VCaP (cell line): ENCODE measurements at regions not wholly inside any gene's neighbourhood (a gene's known extent, or its start where the extent isn't known, plus 50 kb on each side); places are given as distances from the start of the nearest gene placed in this dataset.

Experiments
- H3K27ac ChIP-seq: fragments of 450-650 bp; 2 replicates; pipeline ENCODE4 v1.5.1; 2017
- TF ChIP-seq, protein P1 (sequence below): fragments of 450-650 bp; conservative IDR thresholded peaks from 2 replicates; pipeline ENCODE4 v1.5.1; 2017; ENCODE audit warnings: mild to moderate bottlenecking, moderate library complexity

DNA sequence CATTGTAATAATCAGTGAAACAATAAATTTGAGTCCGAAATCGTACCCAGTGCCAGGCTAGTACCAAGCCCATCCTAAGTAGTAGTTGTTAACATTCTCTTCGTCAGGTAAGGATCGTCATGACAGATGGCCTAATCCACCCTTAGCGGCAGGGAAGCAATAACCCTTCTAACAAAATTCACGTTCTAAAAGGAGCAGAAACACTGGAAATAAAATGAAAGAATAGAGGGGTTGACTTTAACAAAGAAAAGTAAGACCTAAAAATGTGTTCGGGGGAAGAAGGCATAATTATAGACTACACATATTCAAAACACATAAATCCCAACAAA, 142.7 kb downstream of the CPEB2 start:
- H3K27ac ChIP-seq: peak overlapping the region; percentile 67
- TF ChIP-seq, protein P1, sequence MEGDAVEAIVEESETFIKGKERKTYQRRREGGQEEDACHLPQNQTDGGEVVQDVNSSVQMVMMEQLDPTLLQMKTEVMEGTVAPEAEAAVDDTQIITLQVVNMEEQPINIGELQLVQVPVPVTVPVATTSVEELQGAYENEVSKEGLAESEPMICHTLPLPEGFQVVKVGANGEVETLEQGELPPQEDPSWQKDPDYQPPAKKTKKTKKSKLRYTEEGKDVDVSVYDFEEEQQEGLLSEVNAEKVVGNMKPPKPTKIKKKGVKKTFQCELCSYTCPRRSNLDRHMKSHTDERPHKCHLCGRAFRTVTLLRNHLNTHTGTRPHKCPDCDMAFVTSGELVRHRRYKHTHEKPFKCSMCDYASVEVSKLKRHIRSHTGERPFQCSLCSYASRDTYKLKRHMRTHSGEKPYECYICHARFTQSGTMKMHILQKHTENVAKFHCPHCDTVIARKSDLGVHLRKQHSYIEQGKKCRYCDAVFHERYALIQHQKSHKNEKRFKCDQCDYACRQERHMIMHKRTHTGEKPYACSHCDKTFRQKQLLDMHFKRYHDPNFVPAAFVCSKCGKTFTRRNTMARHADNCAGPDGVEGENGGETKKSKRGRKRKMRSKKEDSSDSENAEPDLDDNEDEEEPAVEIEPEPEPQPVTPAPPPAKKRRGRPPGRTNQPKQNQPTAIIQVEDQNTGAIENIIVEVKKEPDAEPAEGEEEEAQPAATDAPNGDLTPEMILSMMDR: no peak

DNA sequence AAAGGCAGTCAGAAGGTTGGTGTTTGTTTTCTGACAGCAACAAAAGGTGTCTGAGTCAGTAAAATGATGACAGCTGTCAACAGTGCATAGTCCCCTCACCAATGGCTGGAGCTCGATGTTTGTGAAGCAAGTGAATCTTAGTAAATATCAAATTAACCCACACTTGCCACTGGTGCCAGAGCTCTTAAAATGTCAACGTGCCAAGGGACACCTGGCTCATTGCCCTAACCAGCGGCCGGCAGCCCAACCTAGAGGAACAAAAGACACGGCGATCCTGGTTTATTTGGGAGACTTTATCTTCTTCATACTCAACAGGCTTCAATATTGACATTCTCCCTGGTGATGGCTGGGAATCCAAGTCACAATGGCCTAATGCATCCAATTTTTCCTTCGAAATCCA, 143.4 kb downstream of the CPEB2 start:
- TF ChIP-seq, protein P1: no peak
- peak overlapping the region; percentile 67 for H3K27ac ChIP-seq

DNA sequence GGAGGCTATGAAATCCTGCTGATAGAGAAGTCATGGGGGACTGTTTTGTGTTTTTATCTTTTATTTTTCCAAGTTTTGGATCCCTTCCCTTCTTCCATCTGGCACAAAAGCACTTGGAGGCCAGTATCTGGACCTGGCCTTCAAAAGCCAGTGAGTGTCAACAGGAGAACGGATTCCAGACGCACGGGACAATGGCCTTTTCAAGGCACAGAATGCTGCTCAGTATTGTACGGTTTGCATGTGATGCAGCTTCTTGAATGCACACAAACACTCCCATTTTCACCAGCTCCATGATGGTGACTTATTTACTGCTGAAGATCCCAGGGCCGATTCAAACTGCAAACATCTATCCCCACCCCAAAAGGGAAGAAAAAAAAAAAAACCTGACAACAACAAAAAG, 145.4 kb downstream of the CPEB2 start:
- TF ChIP-seq, protein P1: no peak
- peak overlapping the region; percentile 67; the same call in 1 of the 2 replicates for H3K27ac ChIP-seq

DNA sequence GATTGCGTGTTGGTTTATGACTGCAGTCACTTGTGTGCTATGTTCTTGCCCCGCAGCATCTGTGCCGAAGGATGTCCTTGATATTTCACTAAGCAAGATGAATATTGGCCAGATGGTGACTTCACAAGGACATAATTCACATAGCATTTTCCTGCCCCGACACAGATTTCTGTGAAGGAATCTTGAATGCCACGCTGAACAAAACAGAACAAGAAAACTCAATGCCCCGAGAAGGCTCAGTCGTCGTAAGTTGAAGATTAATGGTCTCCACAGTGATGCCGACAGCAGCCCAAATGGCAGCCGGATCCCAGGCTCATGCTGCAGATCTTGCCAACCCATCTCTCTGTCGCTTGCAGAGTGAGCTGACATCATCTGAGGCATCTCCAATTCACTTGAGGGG, 145.9 kb downstream of the CPEB2 start:
- TF ChIP-seq, protein P1: no peak
- peak overlapping the region; percentile 94; the same call in 1 of the 2 replicates for H3K27ac ChIP-seq

DNA sequence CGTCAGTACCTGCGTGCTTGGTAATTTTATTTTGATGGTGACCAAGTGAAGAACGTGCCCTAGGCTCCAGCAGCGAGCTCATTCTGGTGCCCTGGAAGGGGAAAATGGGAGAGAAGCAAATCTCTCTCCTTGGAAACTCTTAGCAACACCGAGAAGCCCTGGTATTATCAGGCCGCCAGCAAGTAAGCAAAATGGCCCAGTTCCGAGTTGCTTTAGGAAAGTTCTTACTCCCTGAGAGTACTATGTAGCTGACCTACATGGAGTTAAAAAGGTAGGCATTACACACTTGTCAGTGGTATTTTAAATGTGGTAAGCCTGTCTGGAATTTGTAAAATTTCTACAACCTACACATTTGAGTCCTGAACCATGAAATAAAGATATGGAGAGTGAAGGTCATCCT, 146.4 kb downstream of the CPEB2 start:
- H3K27ac ChIP-seq: peak overlapping the region; percentile 94
- TF ChIP-seq, protein P1: no peak

DNA sequence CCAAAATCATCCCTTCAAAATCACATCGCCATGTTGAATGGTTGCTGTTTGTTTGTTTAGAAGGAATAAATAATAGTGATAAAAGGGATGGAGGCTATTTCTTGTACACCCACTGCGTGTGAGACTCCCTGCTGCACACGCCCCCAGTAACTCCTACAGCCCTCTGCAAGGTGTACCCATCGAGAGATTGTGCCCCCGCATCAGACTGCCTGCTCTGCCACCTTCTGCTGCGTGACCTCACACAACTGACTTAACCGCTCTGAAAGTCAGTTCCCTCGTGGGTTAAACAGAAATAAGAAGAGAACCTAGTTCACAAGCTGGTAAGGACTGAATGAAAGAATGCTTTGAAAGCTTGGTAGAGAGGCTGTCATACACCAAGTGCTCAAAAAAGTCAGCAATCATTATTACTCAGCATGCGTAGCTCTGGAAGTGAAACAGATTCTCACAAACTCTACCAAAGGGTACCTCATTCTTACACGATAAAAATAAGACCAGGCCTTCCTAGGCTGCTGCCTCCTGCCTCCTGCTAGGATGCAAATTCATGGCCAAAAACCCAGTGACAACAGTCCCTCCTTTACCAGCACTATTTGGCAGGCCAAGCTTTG, 147.1 kb downstream of the CPEB2 start:
- TF ChIP-seq, protein P1: no peak
- H3K27ac ChIP-seq: peak overlapping the region; percentile 94

DNA sequence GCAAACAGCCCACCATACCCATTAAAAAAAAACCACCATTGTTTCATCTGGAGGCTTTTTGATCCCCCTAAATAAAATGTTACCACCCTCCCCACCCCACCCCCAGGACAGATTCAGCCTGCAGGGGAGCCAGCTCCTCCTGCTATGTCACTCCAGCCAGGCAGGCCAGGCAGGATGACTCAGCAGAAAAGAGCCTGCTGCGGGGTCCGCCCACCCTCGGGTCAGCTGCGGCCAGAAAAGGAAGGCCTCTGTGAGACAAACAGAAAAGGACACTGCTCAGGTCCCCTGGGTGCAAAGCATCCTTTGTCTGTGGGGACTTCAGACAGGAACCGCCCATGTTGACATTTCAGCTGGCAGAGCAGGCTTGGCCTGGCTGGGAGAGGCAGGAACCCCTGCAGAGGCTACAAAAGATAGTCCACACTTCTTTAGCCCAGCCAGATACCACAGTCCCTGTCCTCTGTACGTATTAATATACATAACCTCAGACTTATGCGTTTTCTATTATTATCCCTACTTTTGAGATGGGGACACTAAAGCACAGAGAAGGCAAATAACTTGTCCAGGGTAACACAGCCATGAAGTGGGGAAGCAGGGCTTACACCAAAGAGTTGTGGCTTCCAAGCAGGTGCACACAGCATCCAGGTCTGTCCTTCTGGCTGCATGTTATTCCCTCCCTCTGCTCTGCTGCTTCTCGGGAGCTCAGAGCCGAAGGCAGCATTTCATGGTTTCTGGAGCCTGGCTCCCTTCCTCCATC, 147.7 kb downstream of the CPEB2 start:
- peak overlapping the region; percentile 94 for H3K27ac ChIP-seq
- TF ChIP-seq, protein P1: 0 out of 2 replicates have a peak, but pooled peaks have one; percentile 8
